ENCODE measurements at regions not wholly inside any gene's neighbourhood (a gene's known extent, or its start where the extent isn't known, plus 50 kb on each side); places are given as distances from the start of the nearest gene placed in this dataset.

- no peak for TF ChIP-seq CTCF (IDR thresholded peaks at IDR 0.05)
- no peak for TF ChIP-seq POLR2A (IDR thresholded peaks at IDR 0.05)
Observed at GRCh38 chr2:147141930-147142329, 702.9 kb upstream of the ACVR2A start.
